SK-N-SH (cell line): ENCODE measurements at regions not wholly inside any gene's neighbourhood (a gene's known extent, or its start where the extent isn't known, plus 50 kb on each side); places are given as distances from the start of the nearest gene placed in this dataset.

Experiments used
- EP300 ChIP-seq, 2 experiments: IDR thresholded peaks; 2 replicates each; pipeline versions ENCODE4 v1.4.0 to v1.6.1; 2012; ENCODE audit warnings: borderline replicate concordance in 1 of 2, low read depth in 1 of 2, low read length in 1 of 2
- GATA2 ChIP-seq: sonication (generic); formaldehyde crosslinking; IDR thresholded peaks from 2 replicates; pipeline ENCODE4 v1.5.0; 2020; ENCODE audit warnings: mild to moderate bottlenecking, missing genetic modification reagents
- JUND ChIP-seq: IDR thresholded peaks from 2 replicates; pipeline ENCODE4 v1.4.0; 2012
- NFIC ChIP-seq: IDR thresholded peaks from 2 replicates; pipeline ENCODE4 v1.4.0; 2012; ENCODE audit warnings: borderline replicate concordance
- NRF1 ChIP-seq: IDR thresholded peaks from 2 replicates; pipeline ENCODE4 v1.6.1; 2012; ENCODE audit warnings: low read depth, mild to moderate bottlenecking, low read length
- POLR2AphosphoS5 ChIP-seq: IDR thresholded peaks from 2 replicates; pipeline ENCODE4 v1.6.1; 2012; ENCODE audit warnings: low read depth, low read length
- RAD21 ChIP-seq: IDR thresholded peaks from 2 replicates; pipeline ENCODE4 v1.6.1; 2012; ENCODE audit warnings: mild to moderate bottlenecking, low read length
- RFX5 ChIP-seq: IDR thresholded peaks from 2 replicates; pipeline ENCODE4 v1.6.1; 2012; ENCODE audit warnings: mild to moderate bottlenecking, improper control_type of control experiment, low read length
- YY1 ChIP-seq: IDR thresholded peaks from 2 replicates; pipeline ENCODE4 v1.4.0; 2012; ENCODE audit warnings: low read depth, mild to moderate bottlenecking
- TF ChIP-seq, protein P1 (sequence below): IDR thresholded peaks from 2 replicates; pipeline ENCODE4; 2012
- TF ChIP-seq, protein P2 (sequence below): fragments of 200-600 bp; sonication (generic); IDR thresholded peaks from 2 replicates; pipeline ENCODE4 v1.6.1; 2017; ENCODE audit warnings: antibody characterized with exemption, mild to moderate bottlenecking, moderate library complexity
- TF ChIP-seq, protein P3 (sequence below): IDR thresholded peaks from 2 replicates; pipeline ENCODE4 v1.4.0; 2012; ENCODE audit warnings: low read depth, borderline replicate concordance
- TF ChIP-seq, protein P4 (sequence below): fragments of 150-350 bp; IDR thresholded peaks from 2 replicates; pipeline ENCODE4 v1.6.1; 2017; ENCODE audit warnings: antibody characterized with exemption, low read length, low read depth, borderline replicate concordance

DNA sequence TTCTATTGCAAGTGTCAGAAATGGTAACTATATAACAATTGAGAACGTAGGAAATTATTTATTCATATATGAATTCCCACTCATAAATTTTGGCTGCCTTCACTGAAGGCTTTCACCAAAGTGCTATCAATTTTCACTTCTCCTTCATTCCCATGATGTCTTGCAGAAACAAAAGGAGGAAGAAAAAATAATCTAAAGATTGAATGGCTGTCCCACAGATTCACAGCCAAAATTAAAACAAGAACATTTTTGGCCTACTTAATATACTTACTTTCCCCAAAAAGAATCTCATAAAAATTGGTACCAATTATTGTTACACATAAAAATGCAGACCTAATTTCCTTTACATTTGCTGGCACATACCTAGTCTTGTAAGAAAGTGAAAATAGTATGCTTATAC, 616.1 kb downstream of the CD109 start:
- TF ChIP-seq, protein P1, sequence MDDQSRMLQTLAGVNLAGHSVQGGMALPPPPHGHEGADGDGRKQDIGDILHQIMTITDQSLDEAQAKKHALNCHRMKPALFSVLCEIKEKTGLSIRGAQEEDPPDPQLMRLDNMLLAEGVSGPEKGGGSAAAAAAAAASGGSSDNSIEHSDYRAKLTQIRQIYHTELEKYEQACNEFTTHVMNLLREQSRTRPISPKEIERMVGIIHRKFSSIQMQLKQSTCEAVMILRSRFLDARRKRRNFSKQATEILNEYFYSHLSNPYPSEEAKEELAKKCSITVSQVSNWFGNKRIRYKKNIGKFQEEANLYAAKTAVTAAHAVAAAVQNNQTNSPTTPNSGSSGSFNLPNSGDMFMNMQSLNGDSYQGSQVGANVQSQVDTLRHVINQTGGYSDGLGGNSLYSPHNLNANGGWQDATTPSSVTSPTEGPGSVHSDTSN = no peak
- TF ChIP-seq NFIC (no peak), POLR2AphosphoS5 (no peak), JUND (no peak), EP300 (IDR thresholded peaks at IDR 0.05; ENCODE audit: borderline replicate concordance in 1 of 2, low read depth in 1 of 2, low read length in 1 of 2) (no peak), RAD21 (no peak), GATA2 (CRISPR knock-in tag) (no peak), RFX5 (no peak), NRF1 (no peak), YY1 (no peak)
- TF ChIP-seq, protein P2, sequence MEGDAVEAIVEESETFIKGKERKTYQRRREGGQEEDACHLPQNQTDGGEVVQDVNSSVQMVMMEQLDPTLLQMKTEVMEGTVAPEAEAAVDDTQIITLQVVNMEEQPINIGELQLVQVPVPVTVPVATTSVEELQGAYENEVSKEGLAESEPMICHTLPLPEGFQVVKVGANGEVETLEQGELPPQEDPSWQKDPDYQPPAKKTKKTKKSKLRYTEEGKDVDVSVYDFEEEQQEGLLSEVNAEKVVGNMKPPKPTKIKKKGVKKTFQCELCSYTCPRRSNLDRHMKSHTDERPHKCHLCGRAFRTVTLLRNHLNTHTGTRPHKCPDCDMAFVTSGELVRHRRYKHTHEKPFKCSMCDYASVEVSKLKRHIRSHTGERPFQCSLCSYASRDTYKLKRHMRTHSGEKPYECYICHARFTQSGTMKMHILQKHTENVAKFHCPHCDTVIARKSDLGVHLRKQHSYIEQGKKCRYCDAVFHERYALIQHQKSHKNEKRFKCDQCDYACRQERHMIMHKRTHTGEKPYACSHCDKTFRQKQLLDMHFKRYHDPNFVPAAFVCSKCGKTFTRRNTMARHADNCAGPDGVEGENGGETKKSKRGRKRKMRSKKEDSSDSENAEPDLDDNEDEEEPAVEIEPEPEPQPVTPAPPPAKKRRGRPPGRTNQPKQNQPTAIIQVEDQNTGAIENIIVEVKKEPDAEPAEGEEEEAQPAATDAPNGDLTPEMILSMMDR = no peak
- TF ChIP-seq, protein P3, sequence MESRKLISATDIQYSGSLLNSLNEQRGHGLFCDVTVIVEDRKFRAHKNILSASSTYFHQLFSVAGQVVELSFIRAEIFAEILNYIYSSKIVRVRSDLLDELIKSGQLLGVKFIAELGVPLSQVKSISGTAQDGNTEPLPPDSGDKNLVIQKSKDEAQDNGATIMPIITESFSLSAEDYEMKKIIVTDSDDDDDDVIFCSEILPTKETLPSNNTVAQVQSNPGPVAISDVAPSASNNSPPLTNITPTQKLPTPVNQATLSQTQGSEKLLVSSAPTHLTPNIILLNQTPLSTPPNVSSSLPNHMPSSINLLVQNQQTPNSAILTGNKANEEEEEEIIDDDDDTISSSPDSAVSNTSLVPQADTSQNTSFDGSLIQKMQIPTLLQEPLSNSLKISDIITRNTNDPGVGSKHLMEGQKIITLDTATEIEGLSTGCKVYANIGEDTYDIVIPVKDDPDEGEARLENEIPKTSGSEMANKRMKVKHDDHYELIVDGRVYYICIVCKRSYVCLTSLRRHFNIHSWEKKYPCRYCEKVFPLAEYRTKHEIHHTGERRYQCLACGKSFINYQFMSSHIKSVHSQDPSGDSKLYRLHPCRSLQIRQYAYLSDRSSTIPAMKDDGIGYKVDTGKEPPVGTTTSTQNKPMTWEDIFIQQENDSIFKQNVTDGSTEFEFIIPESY = no peak
- TF ChIP-seq, protein P4, sequence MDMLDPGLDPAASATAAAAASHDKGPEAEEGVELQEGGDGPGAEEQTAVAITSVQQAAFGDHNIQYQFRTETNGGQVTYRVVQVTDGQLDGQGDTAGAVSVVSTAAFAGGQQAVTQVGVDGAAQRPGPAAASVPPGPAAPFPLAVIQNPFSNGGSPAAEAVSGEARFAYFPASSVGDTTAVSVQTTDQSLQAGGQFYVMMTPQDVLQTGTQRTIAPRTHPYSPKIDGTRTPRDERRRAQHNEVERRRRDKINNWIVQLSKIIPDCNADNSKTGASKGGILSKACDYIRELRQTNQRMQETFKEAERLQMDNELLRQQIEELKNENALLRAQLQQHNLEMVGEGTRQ = no peak
